ENCODE measurements at regions not wholly inside any gene's neighbourhood (a gene's known extent, or its start where the extent isn't known, plus 50 kb on each side); places are given as distances from the start of the nearest gene placed in this dataset.

DNA sequence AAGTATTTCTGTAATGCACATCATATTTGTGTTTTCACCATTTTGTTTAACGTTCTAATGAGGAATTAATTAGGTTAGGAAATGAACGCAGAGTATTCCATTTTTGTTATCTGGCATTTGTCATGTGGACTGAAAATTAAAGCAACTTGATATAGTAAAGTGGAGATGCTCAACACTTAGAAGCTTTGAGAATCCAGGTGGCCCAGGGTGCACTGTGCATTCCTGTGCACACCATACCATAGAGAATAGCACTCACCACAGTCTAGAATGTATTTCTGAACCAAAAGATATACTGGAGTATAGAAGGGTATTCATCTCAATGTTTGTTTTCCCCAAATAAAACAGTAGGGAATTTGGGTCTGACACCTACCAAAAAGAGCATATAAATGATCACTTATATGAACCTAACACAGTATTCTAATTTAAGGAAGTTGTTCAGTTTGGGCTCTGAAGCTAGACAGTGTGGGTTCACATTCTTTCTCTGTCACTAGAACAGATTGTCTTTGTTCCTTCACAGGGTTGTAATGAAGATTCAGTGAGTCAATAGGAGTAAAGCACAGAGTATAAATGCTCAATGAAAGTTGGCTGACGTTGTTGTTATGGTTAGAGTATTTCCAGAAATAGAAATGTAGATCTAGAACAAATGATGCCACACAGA, 125.6 kb upstream of the DMRT1 start:
- TF ChIP-seq SIN3A (conservative IDR thresholded peaks at IDR 0.05 in 1 of 2, IDR thresholded peaks at IDR 0.05 in 1 of 2; ENCODE audit: low read depth in 1 of 2, low read length in 2 of 2) (no peak), BACH1 (IDR thresholded peaks at IDR 0.05; ENCODE audit: low read length) (no peak), ASH2L (IDR thresholded peaks at IDR 0.05; ENCODE audit: low read length) (no peak), EZH2 (IDR thresholded peaks at IDR 0.05; ENCODE audit: low read depth, low read length, severe bottlenecking) (no peak), CEBPB (IDR thresholded peaks at IDR 0.05; ENCODE audit: low read depth, low read length) (no peak)
- H2BK15ac ChIP-seq (ENCODE audit: low read length): no peak overlapping the region
- H4K20me1 ChIP-seq (replicated peaks in 1 of 2; ENCODE audit: control insufficient read depth in 1 of 2, insufficient read depth in 2 of 2, low read length in 2 of 2): peaks cover 0 to 2% of the 10 kb centered on the region in 2 experiments
- 89% methylated on average over 3 of the region's 3 CpGs; no CpG with 5 or more reads in 1 of the 2 experiments for WGBS, 2 experiments (ENCODE audit: extremely low coverage in 1 of 2, insufficient coverage in 1 of 2, insufficient read length in 1 of 2, insufficient replicate concordance in 2 of 2, low coverage in 1 of 2, low lambda C conversion rate in 2 of 2, missing lambda C conversion rate in 1 of 2)
- H3K4ac ChIP-seq (replicated peaks; ENCODE audit: insufficient read length, low read depth, low read length): no peak overlapping the region
- H2BK20ac ChIP-seq (ENCODE audit: low read length): no peak overlapping the region
- no peak overlapping the region for H3K9ac ChIP-seq (replicated peaks in 1 of 4; ENCODE audit: extremely low read depth in 1 of 4, low read depth in 3 of 4, low read length in 3 of 4)
- no peak overlapping the region for H3K4me3 ChIP-seq (ENCODE audit: extremely low read depth in 1 of 4, insufficient read depth in 2 of 4, low read depth in 3 of 4, low read length in 4 of 4)
- no peaks in the 10 kb centered on the region for H3K27me3 ChIP-seq (replicated peaks in 1 of 4; ENCODE audit: control insufficient read depth in 3 of 4, extremely low read depth in 1 of 4, insufficient read depth in 3 of 4, low read length in 3 of 4)
- H3K79me1 ChIP-seq (ENCODE audit: low read depth, low read length): peaks cover 2% of the 10 kb centered on the region; the same call in 1 of the 2 replicates
- no peak overlapping the region for H3K18ac ChIP-seq (ENCODE audit: extremely low read depth, low read length)
- no peak overlapping the region for H3K56ac ChIP-seq (replicated peaks; ENCODE audit: insufficient read length, low read depth, low read length)
- H3K27ac ChIP-seq (ENCODE audit: low read depth, low read length): no peak overlapping the region
- no peaks in the 10 kb centered on the region for H3K9me3 ChIP-seq (ENCODE audit: insufficient read depth in 2 of 2, low read depth in 1 of 2, low read length in 1 of 2)
- no peak overlapping the region for H3K23ac ChIP-seq (ENCODE audit: insufficient read length)
- H4K8ac ChIP-seq (ENCODE audit: extremely low read depth, insufficient read depth, low read length): no peak overlapping the region
- H2BK5ac ChIP-seq (ENCODE audit: low read depth, low read length): no peak overlapping the region
- H3K79me2 ChIP-seq (ENCODE audit: control insufficient read depth in 1 of 2, insufficient read depth in 2 of 2, low read length in 2 of 2): no peaks in the 10 kb centered on the region
- no peak overlapping the region for H2AK5ac ChIP-seq (ENCODE audit: low read depth, low read length)
- H2BK12ac ChIP-seq (ENCODE audit: low read depth, low read length): no peak overlapping the region
- H3K4me1 ChIP-seq (replicated peaks in 1 of 4; ENCODE audit: control insufficient read depth in 3 of 4, insufficient read depth in 4 of 4, low read length in 3 of 4): peaks cover 0 to 9% (median 6%) of the 10 kb centered on the region in 4 experiments; a peak in 4 of 7 replicates
- no peak overlapping the region for H4K91ac ChIP-seq (replicated peaks; ENCODE audit: insufficient read length, low read length)
- no peak overlapping the region for H4K5ac ChIP-seq (ENCODE audit: insufficient read length, low read depth, low read length)
- DNase-seq (ENCODE audit: low read depth in 1 of 2, low spot score in 2 of 2): no peak
- no peak overlapping the region for H3K4me2 ChIP-seq (ENCODE audit: insufficient read depth in 1 of 2, low read depth in 2 of 2, low read length in 2 of 2)
- POLR2A ChIA-PET (ENCODE audit: partially characterized antibody): no interaction called here
- peaks cover 0 to 14% (median 7%) of the 10 kb centered on the region in 4 experiments; a peak in 5 of 8 replicates for H3K36me3 ChIP-seq (ENCODE audit: control insufficient read depth in 2 of 4, insufficient read depth in 4 of 4, low read length in 3 of 4)
- H2BK120ac ChIP-seq (replicated peaks; ENCODE audit: low read depth, low read length): no peak overlapping the region
- no peak overlapping the region for H3K14ac ChIP-seq (ENCODE audit: insufficient read length)
- H3K23me2 ChIP-seq (ENCODE audit: low read depth, low read length): no peaks in the 10 kb centered on the region
- FAIRE-seq: no peak
- H2AFZ ChIP-seq (ENCODE audit: low read length): no peak overlapping the region
- CTCF ChIA-PET (ENCODE audit: partially characterized antibody): no interaction called here

All from H1 (cell line).